ENCODE measurements at regions not wholly inside any gene's neighbourhood (a gene's known extent, or its start where the extent isn't known, plus 50 kb on each side); places are given as distances from the start of the nearest gene placed in this dataset.

DNA sequence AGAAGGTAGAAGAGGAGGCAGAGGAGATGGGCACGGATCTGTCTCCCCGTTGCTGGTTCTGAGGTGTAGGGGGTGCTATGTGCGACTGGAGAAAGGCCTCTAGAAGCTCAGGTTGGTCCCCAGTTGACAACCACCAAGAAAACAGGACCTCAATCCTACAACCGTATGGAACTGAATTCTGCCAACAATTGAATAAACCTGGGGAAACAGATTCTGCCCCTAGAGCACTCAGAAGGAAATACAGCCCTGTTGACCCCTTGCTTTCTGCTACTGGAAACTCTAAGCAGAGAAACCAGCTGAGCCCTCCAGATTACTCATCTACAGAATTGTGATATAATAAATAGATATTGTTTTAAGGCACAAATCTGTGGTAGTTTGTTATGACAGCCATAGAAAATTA, 313.0 kb upstream of the GOT2 start:
- Histone ChIP-seq H4K20me1 (ENCODE audit: low read length) (no peaks in the 10 kb centered on the region), H3K9me3 (ENCODE audit: low read length) (no peaks in the 10 kb centered on the region), H3K79me2 (ENCODE audit: low read length) (no peaks in the 10 kb centered on the region), H3K36me3 (ENCODE audit: low read depth, low read length) (no peaks in the 10 kb centered on the region), H3F3A (ENCODE audit: low read length, unreplicated experiment) (no peaks in the 10 kb centered on the region), H3K9me2 (replicated peaks; ENCODE audit: low read length) (no peaks in the 10 kb centered on the region), H3K27ac (ENCODE audit: low read length) (no peak overlapping the region), H3K9ac (ENCODE audit: low read length) (no peak overlapping the region), H3K4me2 (ENCODE audit: low read length) (no peak overlapping the region), H3K27me3 (ENCODE audit: low read length) (no peaks in the 10 kb centered on the region), H3K4me3 (ENCODE audit: low read length) (no peak overlapping the region), H3K4me1 (ENCODE audit: insufficient read depth, low read length) (no peaks in the 10 kb centered on the region), H2AFZ (ENCODE audit: low read length) (no peak overlapping the region)
- ATAC-seq (no peak), DNase-seq (no peak)
- POLR2A ChIA-PET (ENCODE audit: unreplicated experiment), result no interaction called here
- no TSS peak for BruUV-seq (replicated peaks)
- TF ChIP-seq EZH2 (IDR thresholded peaks at IDR 0.05; ENCODE audit: low read length, unreplicated experiment) (no peak), CTCF (conservative IDR thresholded peaks at IDR 0.05; ENCODE audit: low read depth, low read length) (no peak), EZH2phosphoT487 (IDR thresholded peaks at IDR 0.05; ENCODE audit: borderline replicate concordance, low read length) (no peak)
- intact Hi-C loops (cut with micrococcal nuclease), result no loop called here
- CTCF ChIA-PET, result no interaction called here

- no peak overlapping the region for H3K9ac ChIP-seq (ENCODE audit: low read length)
- no peaks in the 10 kb centered on the region for H3K9me3 ChIP-seq (ENCODE audit: low read length)
- no peaks in the 10 kb centered on the region for H3K36me3 ChIP-seq (ENCODE audit: low read depth, low read length)
- no peak for ATAC-seq
- H3K4me1 ChIP-seq (ENCODE audit: insufficient read depth, low read length), result no peaks in the 10 kb centered on the region
- H3K79me2 ChIP-seq (ENCODE audit: low read length), result no peaks in the 10 kb centered on the region
- H3K9me2 ChIP-seq (replicated peaks; ENCODE audit: low read length), result no peaks in the 10 kb centered on the region
- intact Hi-C loops (cut with micrococcal nuclease), result no loop called here
- TF ChIP-seq EZH2 (IDR thresholded peaks at IDR 0.05; ENCODE audit: low read length, unreplicated experiment), result no peak
- TF ChIP-seq EZH2phosphoT487 (IDR thresholded peaks at IDR 0.05; ENCODE audit: borderline replicate concordance, low read length), result no peak
- TF ChIP-seq CTCF (conservative IDR thresholded peaks at IDR 0.05; ENCODE audit: low read depth, low read length), result no peak
- no peak overlapping the region for H2AFZ ChIP-seq (ENCODE audit: low read length)
- no peaks in the 10 kb centered on the region for H4K20me1 ChIP-seq (ENCODE audit: low read length)
- no TSS peak for BruUV-seq (replicated peaks)
- H3K27me3 ChIP-seq (ENCODE audit: low read length), result no peaks in the 10 kb centered on the region
- no peak for DNase-seq
- H3K4me2 ChIP-seq (ENCODE audit: low read length), result no peak overlapping the region
- POLR2A ChIA-PET (ENCODE audit: unreplicated experiment), result no interaction called here
- H3K27ac ChIP-seq (ENCODE audit: low read length), result no peak overlapping the region
- no peaks in the 10 kb centered on the region for H3F3A ChIP-seq (ENCODE audit: low read length, unreplicated experiment)
- no peak overlapping the region for H3K4me3 ChIP-seq (ENCODE audit: low read length)
- CTCF ChIA-PET, result no interaction called here
Observed at GRCh38 chr16:59046335-59046734, 312.2 kb upstream of the GOT2 start.

- no peaks in the 10 kb centered on the region for H3K4me1 ChIP-seq (ENCODE audit: insufficient read depth, low read length)
- no peak for ATAC-seq
- no peaks in the 10 kb centered on the region for H4K20me1 ChIP-seq (ENCODE audit: low read length)
- no peaks in the 10 kb centered on the region for H3K79me2 ChIP-seq (ENCODE audit: low read length)
- H3F3A ChIP-seq (ENCODE audit: low read length, unreplicated experiment), result no peaks in the 10 kb centered on the region
- DNase-seq, result no peak
- intact Hi-C loops (cut with micrococcal nuclease), result no loop called here
- no peaks in the 10 kb centered on the region for H3K9me2 ChIP-seq (replicated peaks; ENCODE audit: low read length)
- no TSS peak for BruUV-seq (replicated peaks)
- no peak overlapping the region for H3K9ac ChIP-seq (ENCODE audit: low read length)
- ChIA-PET POLR2A (ENCODE audit: unreplicated experiment) (no interaction called here), CTCF (no interaction called here)
- H3K4me2 ChIP-seq (ENCODE audit: low read length), result no peak overlapping the region
- H2AFZ ChIP-seq (ENCODE audit: low read length), result no peak overlapping the region
- no peak overlapping the region for H3K27ac ChIP-seq (ENCODE audit: low read length)
- H3K36me3 ChIP-seq (ENCODE audit: low read depth, low read length), result no peaks in the 10 kb centered on the region
- H3K9me3 ChIP-seq (ENCODE audit: low read length), result no peaks in the 10 kb centered on the region
- H3K4me3 ChIP-seq (ENCODE audit: low read length), result no peak overlapping the region
- no peaks in the 10 kb centered on the region for H3K27me3 ChIP-seq (ENCODE audit: low read length)
- no peak for TF ChIP-seq CTCF (conservative IDR thresholded peaks at IDR 0.05; ENCODE audit: low read depth, low read length)
- no peak for TF ChIP-seq EZH2phosphoT487 (IDR thresholded peaks at IDR 0.05; ENCODE audit: borderline replicate concordance, low read length)
- TF ChIP-seq EZH2 (IDR thresholded peaks at IDR 0.05; ENCODE audit: low read length, unreplicated experiment), result no peak
Observed at GRCh38 chr16:59045501-59045900, 311.4 kb upstream of the GOT2 start.

Data from PC-3 (cell line).